ENCODE measurements at regions not wholly inside any gene's neighbourhood (a gene's known extent, or its start where the extent isn't known, plus 50 kb on each side); places are given as distances from the start of the nearest gene placed in this dataset.

GRCh38 chr14:38904959-38905358 is 198.1 kb downstream of the SEC23A start:
- no peak for DNase-seq (ENCODE audit: low spot score)
- FAIRE-seq = no peak

- DNase-seq (ENCODE audit: low spot score) (no peak), FAIRE-seq (no peak)
These were observed 201.2 kb downstream of the SEC23A start for GRCh38 chr14:38901791-38902190.

- DNase-seq (ENCODE audit: low spot score) (no peak), FAIRE-seq (no peak)
These were observed 202.1 kb downstream of the SEC23A start for GRCh38 chr14:38900887-38901286.

GRCh38 chr14:38887696-38888095 is 215.3 kb downstream of the SEC23A start:
- no peak for FAIRE-seq
- no peak for DNase-seq (ENCODE audit: low spot score)

GRCh38 chr14:38884109-38884508 is 218.9 kb downstream of the SEC23A start:
- no peak for FAIRE-seq
- no peak for DNase-seq (ENCODE audit: low spot score)

- FAIRE-seq = no peak
- no peak for DNase-seq (ENCODE audit: low spot score)
These were observed 219.9 kb downstream of the SEC23A start for GRCh38 chr14:38883127-38883526.

GRCh38 chr14:38882533-38882932 is 220.5 kb downstream of the SEC23A start:
- FAIRE-seq (no peak), DNase-seq (ENCODE audit: low spot score) (no peak)

GRCh38 chr14:38880643-38881524 is 222.2 kb downstream of the SEC23A start:
- FAIRE-seq = no peak
- no peak for DNase-seq (ENCODE audit: low spot score)

- FAIRE-seq = no peak
- no peak for DNase-seq (ENCODE audit: low spot score)
These were observed 225.2 kb downstream of the SEC23A start for GRCh38 chr14:38877744-38878388.

- no peak for FAIRE-seq
These were observed 228.3 kb downstream of the SEC23A start for GRCh38 chr14:38874721-38875120.

GRCh38 chr14:38873941-38874612 is 229.0 kb downstream of the SEC23A start:
- no peak for FAIRE-seq

More at GRCh38 chr14:38874721-38875120, 228.3 kb downstream of the SEC23A start:
- DNase-seq (ENCODE audit: low spot score) = no peak

GRCh38 chr14:38870296-38870836 is 232.7 kb downstream of the SEC23A start:
- no peak for DNase-seq (ENCODE audit: low spot score)
- no peak for FAIRE-seq

More at GRCh38 chr14:38873941-38874612, 229.0 kb downstream of the SEC23A start:
- no peak for DNase-seq (ENCODE audit: low spot score)

GRCh38 chr14:38868399-38869290 is 234.4 kb downstream of the SEC23A start:
- no peak for DNase-seq (ENCODE audit: low spot score)
- no peak for FAIRE-seq

GRCh38 chr14:38867561-38868150 is 235.4 kb downstream of the SEC23A start:
- peak; percentile 29 for DNase-seq (ENCODE audit: low spot score)
- FAIRE-seq = no peak

GRCh38 chr14:38866461-38866860 is 236.6 kb downstream of the SEC23A start:
- DNase-seq (ENCODE audit: low spot score) (no peak), FAIRE-seq (no peak)

GRCh38 chr14:38862366-38862765 is 240.7 kb downstream of the SEC23A start:
- FAIRE-seq = no peak
- no peak for DNase-seq (ENCODE audit: low spot score)

GRCh38 chr14:38860530-38860929 is 242.5 kb downstream of the SEC23A start:
- DNase-seq (ENCODE audit: low spot score) (no peak), FAIRE-seq (no peak)

- FAIRE-seq = no peak
These were observed 246.2 kb downstream of the SEC23A start for GRCh38 chr14:38856798-38857197.

GRCh38 chr14:38855513-38855912 is 247.5 kb downstream of the SEC23A start:
- no peak for FAIRE-seq
- no peak for DNase-seq (ENCODE audit: low spot score)

More at GRCh38 chr14:38856798-38857197, 246.2 kb downstream of the SEC23A start:
- no peak for DNase-seq (ENCODE audit: low spot score)

GRCh38 chr14:38851111-38851510 is 251.9 kb downstream of the SEC23A start:
- FAIRE-seq (no peak), DNase-seq (ENCODE audit: low spot score) (no peak)
